CD4-positive, alpha-beta T cell treated with Interleukin-6 for 4 hours (primary cell): ENCODE measurements at regions not wholly inside any gene's neighbourhood (a gene's known extent, or its start where the extent isn't known, plus 50 kb on each side); places are given as distances from the start of the nearest gene placed in this dataset.
A peak's percentile ranks its signal among the peaks of the same experiment; 100 is the strongest.
"Not testable (repeated sequence)": the region's sequence is repeated elsewhere in the genome, so short reads cannot be mapped to it uniquely, and the experiment has no call there.

Experiments
- DNase-seq: peaks from one replicate; pipeline ENCODE4 v3.0.0-alpha.2; 2020; ENCODE audit warnings: mixed read lengths

DNA sequence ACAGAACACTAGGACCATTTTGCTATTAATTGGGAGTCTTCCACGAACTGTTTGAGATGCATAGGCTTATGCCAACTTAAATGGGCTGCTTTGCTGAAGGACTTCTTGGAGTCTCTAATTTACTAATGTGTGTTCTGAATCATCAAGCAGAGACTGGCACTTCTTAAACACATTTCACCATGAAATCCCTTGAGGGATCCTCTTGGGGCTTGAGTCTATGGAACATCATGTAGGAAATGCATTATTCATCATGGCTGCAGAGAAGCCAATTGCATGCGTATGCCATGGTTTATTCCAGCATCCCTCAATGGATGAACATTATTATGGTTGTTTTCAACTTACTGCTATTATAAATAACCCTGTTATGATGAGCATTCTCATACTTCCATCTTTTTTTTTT, 73.4 kb downstream of the FGD2 start:
- DNase-seq = no peak

DNA sequence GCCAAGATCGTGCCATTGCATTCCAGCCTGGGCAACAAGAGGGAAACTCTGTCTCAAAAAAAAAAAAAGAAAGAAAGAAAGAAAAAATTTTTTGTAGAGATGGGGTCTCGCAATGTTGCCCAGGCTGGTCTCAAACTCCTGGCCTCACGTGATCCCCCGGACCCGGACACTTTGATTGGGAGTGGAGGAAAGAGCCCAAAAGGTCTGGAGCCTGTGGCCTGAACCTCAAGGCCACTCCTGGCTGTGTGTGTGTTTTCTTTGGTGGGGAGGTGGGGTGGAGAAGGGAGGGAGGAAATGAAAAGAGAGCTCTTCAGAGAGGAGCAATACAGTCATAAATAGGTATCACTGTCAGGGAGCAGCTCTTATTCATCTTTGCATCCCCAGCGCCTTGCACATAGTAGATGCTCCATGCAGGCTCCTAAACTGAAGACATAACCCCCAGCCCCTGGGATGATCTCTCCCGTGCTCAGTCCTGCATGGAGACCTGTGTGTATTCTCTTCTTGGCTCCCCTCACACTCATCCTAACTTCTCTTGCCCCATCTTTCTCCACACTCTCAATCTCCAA, 75.7 kb downstream of the FGD2 start:
- no peak for DNase-seq

DNA sequence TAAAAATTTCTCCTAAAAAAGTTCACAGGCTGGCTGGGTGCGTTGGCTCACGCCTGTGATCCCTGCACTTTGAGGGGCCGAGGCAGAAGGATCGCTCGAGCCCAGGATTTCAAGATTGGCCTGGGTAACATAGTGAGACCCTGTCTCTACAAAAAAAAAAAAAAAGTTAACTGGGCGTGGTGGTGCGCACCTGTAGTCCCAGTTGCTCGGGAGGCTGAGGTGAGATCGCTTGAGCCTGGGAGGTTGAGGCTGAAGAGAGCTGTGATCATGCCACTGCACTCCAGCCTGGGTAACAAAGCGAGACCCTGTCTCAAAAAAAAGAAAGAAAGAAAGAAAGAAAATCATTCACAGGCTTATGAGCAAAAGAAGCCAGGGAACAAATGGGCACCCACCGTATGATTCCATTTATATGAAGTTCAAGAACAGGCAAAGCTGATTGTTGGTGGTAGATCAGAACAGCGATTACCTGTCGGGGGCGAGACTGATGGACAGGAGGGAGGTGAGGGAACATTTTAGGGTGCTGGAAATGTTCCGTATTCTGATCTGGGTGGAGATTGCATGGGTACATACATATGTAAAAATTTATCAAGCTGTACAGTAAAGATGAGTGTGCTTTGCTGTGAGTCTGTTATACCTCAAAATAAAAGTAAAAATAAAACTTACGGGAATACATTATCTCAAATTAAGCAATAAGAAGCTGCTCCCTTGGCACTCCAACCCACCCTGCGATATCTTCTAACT, 77.1 kb downstream of the FGD2 start:
- DNase-seq = no peak

- no peak for DNase-seq
These were observed 78.0 kb downstream of the FGD2 start for GRCh38 chr6:37083243-37084138.

DNA sequence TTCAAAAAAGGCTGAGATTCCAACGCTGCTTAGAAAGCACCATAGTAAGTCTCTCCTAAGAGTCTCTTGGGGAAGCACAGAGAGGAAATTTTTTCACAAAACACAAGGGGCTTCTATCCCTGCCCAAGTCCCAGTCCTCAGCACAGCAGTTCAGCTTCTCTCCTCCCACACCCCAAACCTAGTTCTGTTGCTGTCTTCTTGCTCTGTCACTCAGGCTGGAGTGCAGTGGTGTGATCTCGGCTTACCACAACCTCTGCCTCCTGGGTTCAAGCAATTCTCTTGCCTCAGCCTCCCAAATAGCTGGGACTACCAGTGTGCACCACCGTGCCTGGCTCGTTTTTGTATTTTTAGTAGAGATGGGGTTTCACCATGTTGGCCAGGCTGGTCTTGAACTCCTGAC, 79.2 kb downstream of the FGD2 start:
- not testable (repeated sequence) for DNase-seq

DNA sequence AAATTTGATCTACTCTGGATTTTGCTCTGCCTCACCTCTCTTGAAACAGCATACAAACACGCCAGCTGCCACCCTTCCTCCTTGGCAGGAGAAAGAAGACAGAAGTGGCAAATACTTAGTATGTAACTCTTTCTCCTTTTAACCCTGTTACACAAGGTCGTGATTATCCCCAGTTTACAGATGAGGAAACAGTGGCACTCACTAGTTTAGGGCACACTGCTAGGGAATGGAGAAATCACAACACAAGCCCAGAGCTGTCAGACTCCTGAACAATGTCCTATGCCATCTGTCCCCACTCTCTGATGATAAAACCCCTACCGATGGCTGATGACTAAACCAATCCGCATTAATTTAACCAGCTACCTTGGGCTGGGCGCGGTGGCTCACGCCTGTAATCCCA, 79.7 kb downstream of the FGD2 start:
- DNase-seq = no peak

GRCh38 chr6:37088897-37089296, 81.1 kb upstream of the PIM1 start:
- DNase-seq = no peak

DNA sequence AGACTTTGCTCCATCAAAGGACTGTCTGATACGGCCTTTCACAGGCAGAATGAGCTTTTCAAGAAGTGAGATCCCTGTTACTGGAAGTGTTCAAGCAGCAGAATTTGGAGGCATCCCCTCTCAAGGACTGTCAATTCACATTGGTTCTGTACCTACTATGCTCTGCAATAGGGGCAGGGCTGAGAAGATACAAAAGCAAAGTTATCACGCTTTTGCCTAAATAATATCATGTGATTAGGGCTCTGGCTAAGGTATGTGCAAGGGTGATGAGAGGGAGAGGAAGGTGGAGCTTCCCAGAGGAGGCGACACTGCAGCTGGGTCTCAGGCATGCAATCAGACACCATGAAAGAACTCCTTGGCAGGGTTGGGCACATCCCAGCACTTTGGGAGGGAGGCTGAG, 80.2 kb upstream of the PIM1 start:
- no peak for DNase-seq

- not testable (repeated sequence) for DNase-seq
These were observed 78.8 kb upstream of the PIM1 start for GRCh38 chr6:37091104-37091503.

DNA sequence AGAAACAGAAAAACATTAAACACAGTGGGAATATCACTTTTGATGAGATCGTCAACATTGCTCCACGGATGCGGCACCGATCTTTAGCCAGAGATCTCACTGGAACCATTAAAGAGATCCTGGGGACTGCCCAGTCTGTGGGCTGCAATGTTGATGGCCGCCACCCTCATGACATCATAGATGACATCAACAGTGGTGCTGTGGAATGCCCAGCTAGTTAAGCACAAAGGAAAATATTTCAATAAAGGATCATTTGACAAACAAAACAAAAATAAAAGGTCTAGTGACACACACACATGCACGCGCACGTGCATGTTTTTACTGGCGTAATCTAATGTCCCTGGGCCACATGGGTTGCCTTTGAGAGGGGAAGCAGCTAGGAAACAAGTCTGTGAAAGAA, 78.4 kb upstream of the PIM1 start:
- not testable (repeated sequence) for DNase-seq

- no peak for DNase-seq
These were observed 76.8 kb upstream of the PIM1 start for GRCh38 chr6:37092923-37093727.

DNA sequence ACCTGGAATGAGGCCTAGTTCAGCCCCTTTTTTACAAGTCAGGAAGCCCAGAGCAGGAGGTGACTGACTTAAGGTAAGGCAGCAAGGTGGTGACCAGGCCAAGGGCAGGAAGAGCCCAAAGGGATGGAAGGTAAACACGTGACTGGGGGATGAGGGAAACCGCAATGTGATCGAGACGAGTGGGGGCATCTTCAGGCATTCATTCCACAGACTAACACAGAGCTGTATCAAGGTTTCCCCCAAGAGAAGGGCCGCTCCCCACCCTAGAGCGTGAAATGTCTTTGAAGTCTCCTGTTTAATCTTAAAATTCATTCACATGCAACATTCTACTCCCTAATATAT, 76.3 kb upstream of the PIM1 start:
- no peak for DNase-seq

- DNase-seq = no peak
These were observed 74.0 kb upstream of the PIM1 start for GRCh38 chr6:37095997-37096396.

DNA sequence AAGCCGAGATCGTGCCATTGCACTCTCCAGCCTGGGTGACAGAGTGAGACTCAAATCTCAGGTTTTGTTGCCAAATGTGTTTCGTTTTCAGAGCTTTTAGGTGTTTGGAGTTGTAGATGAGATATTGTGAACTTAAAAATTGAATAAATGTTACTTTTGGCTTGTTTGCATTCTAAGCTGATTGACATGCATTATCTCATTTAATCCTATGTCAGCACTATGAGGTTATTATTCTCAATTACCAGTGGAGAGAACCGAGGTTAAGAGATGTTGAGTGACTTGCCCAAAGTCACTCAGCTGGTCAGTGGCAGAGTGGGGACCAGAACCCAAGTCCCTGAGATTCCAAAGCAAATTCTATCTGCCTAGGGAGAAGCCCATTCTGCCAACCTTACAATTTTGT, 72.6 kb upstream of the PIM1 start:
- DNase-seq = no peak

- DNase-seq = no peak
These were observed 70.5 kb upstream of the PIM1 start for GRCh38 chr6:37099442-37099841.

- DNase-seq = no peak
These were observed 69.2 kb upstream of the PIM1 start for GRCh38 chr6:37100745-37101144.

DNA sequence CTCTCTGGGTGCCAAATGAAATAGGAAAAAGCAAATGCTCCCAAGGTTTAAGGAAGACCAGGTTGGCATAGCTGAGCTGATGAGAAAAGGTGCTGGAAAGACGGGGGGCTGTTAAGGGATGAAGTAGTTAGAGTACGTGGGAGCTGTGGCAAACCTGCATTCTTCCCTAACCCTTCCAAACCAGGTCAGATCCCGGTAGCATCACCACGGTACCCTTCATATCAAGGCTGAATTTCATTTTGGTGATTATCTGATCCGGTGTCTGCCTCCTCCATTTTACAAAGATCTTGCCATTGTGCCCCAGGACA, 68.0 kb upstream of the PIM1 start:
- no peak for DNase-seq

- DNase-seq = peak; percentile 77
These were observed 67.4 kb upstream of the PIM1 start for GRCh38 chr6:37102299-37103168.

DNA sequence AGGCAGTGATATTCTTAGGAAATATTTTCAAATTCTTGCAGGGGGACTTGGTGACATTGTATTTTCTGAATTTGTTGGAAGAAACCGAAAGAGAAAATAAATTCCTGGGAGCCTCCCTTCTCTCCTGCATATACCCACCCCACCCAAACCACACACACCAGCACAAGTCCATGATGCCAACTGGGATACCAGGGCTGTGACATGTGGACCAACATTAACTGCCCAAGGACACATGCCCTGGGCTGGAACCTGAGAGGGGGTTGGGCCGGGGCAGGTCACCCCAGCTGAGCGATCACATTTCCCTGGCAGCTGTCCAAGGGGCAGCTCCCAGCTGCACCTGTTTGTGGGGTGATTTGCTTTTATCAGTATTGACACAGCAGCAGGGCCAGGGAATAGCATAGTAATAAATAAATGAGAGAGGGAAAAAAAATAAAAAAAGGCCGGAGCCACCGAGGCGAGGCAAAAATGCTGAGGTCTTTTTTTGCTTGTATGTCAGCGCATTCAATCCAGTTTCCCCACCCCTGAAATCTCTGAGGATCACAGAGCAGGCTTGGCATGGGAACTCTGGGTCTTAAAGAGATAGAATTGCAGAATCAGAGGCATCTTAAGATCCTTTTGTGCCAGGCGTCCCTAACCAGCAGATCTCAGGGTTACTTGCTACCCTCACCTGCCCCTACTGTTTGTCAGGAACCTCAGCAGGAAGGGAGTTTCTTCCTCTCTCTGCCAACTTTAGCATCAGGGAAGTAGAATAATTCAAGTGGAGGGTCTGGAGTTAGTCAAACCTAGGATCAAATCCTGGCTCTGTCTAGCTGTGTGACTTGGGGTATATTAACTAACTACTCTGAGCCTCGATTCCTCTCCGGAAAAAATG, 66.5 kb upstream of the PIM1 start:
- peak; percentile 39 for DNase-seq

GRCh38 chr6:37104824-37105147, 65.2 kb upstream of the PIM1 start:
- no peak for DNase-seq
